ENCODE measurements at regions not wholly inside any gene's neighbourhood (a gene's known extent, or its start where the extent isn't known, plus 50 kb on each side); places are given as distances from the start of the nearest gene placed in this dataset.

GRCh38 chr1:83011265-83011664, 987.7 kb downstream of the TTLL7 start:
- H3K9me3 Mint-ChIP-seq (ENCODE audit: low read depth, unreplicated experiment) = peaks cover 5% of the 10 kb centered on the region
- H3K4me3 Mint-ChIP-seq (ENCODE audit: low read depth, unreplicated experiment) = no peak overlapping the region
- no peaks in the 10 kb centered on the region for H3K36me3 Mint-ChIP-seq (ENCODE audit: insufficient read depth, unreplicated experiment)
- no peak for DNase-seq
- no peak overlapping the region for H3K27ac Mint-ChIP-seq (ENCODE audit: unreplicated experiment)
- intact Hi-C loops (cut with micrococcal nuclease; ENCODE audit: unreplicated experiment) = no loop called here
- CTCF ChIA-PET = no interaction called here
- H3K27me3 Mint-ChIP-seq (ENCODE audit: unreplicated experiment) = peaks cover 8% of the 10 kb centered on the region
- no TSS peak for BruUV-seq (replicated peaks)
- no peak for TF ChIP-seq CTCF (IDR thresholded peaks at IDR 0.05; ENCODE audit: unreplicated experiment)
- no peaks in the 10 kb centered on the region for H3K4me1 Mint-ChIP-seq (ENCODE audit: low read depth, unreplicated experiment)

GRCh38 chr1:83006271-83006670, 992.7 kb downstream of the TTLL7 start:
- CTCF ChIA-PET = no interaction called here
- Mint-ChIP-seq H3K36me3 (ENCODE audit: insufficient read depth, unreplicated experiment) (no peaks in the 10 kb centered on the region), H3K27me3 (ENCODE audit: unreplicated experiment) (peaks cover 8% of the 10 kb centered on the region), H3K4me3 (ENCODE audit: low read depth, unreplicated experiment) (no peak overlapping the region), H3K9me3 (ENCODE audit: low read depth, unreplicated experiment) (peaks cover 6% of the 10 kb centered on the region), H3K4me1 (ENCODE audit: low read depth, unreplicated experiment) (no peaks in the 10 kb centered on the region), H3K27ac (ENCODE audit: unreplicated experiment) (no peak overlapping the region)
- BruUV-seq (replicated peaks) = no TSS peak
- DNase-seq = no peak
- intact Hi-C loops (cut with micrococcal nuclease; ENCODE audit: unreplicated experiment) = no loop called here
- no peak for TF ChIP-seq CTCF (IDR thresholded peaks at IDR 0.05; ENCODE audit: unreplicated experiment)

- CTCF ChIA-PET = no interaction called here
- BruUV-seq (replicated peaks) = no TSS peak
- H3K27ac Mint-ChIP-seq (ENCODE audit: unreplicated experiment) = no peak overlapping the region
- no peak overlapping the region for H3K4me3 Mint-ChIP-seq (ENCODE audit: low read depth, unreplicated experiment)
- H3K9me3 Mint-ChIP-seq (ENCODE audit: low read depth, unreplicated experiment) = peaks cover 2% of the 10 kb centered on the region
- H3K36me3 Mint-ChIP-seq (ENCODE audit: insufficient read depth, unreplicated experiment) = no peaks in the 10 kb centered on the region
- H3K27me3 Mint-ChIP-seq (ENCODE audit: unreplicated experiment) = no peaks in the 10 kb centered on the region
- no peaks in the 10 kb centered on the region for H3K4me1 Mint-ChIP-seq (ENCODE audit: low read depth, unreplicated experiment)
- no peak for DNase-seq
- intact Hi-C loops (cut with micrococcal nuclease; ENCODE audit: unreplicated experiment) = no loop called here
- no peak for TF ChIP-seq CTCF (IDR thresholded peaks at IDR 0.05; ENCODE audit: unreplicated experiment)
These were observed 998.6 kb downstream of the TTLL7 start for GRCh38 chr1:83000286-83000685.

- Mint-ChIP-seq H3K4me1 (ENCODE audit: low read depth, unreplicated experiment) (no peaks in the 10 kb centered on the region), H3K36me3 (ENCODE audit: insufficient read depth, unreplicated experiment) (no peaks in the 10 kb centered on the region), H3K4me3 (ENCODE audit: low read depth, unreplicated experiment) (no peak overlapping the region), H3K27ac (ENCODE audit: unreplicated experiment) (no peak overlapping the region), H3K9me3 (ENCODE audit: low read depth, unreplicated experiment) (peaks cover 3% of the 10 kb centered on the region), H3K27me3 (ENCODE audit: unreplicated experiment) (no peaks in the 10 kb centered on the region)
- DNase-seq = no peak
- no peak for TF ChIP-seq CTCF (IDR thresholded peaks at IDR 0.05; ENCODE audit: unreplicated experiment)
- no TSS peak for BruUV-seq (replicated peaks)
- CTCF ChIA-PET = no interaction called here
- intact Hi-C loops (cut with micrococcal nuclease; ENCODE audit: unreplicated experiment) = loop anchor here (10.0 kb wide), 1 partner anchor 61 kb away; no protein-coding TSS in a partner anchor
These were observed 1003.0 kb downstream of the TTLL7 start for GRCh38 chr1:82995951-82996350.
